ENCODE measurements at regions not wholly inside any gene's neighbourhood (a gene's known extent, or its start where the extent isn't known, plus 50 kb on each side); places are given as distances from the start of the nearest gene placed in this dataset.

- Histone ChIP-seq H3K9me1 (ENCODE audit: control insufficient read depth, extremely low read depth, insufficient read depth, low read length) (no peaks in the 10 kb centered on the region), H3K79me2 (ENCODE audit: control insufficient read depth, insufficient read depth, low read length) (no peaks in the 10 kb centered on the region), H3K27me3 (ENCODE audit: control insufficient read depth, extremely low read depth, insufficient read depth, low read length) (no peaks in the 10 kb centered on the region), H3K27ac (ENCODE audit: control insufficient read depth, insufficient read depth, low read length) (no peak overlapping the region), H3K4me2 (ENCODE audit: control insufficient read depth, extremely low read depth, insufficient read depth, low read depth, low read length) (no peak overlapping the region), H3K4me3 (ENCODE audit: control insufficient read depth in 2 of 3, extremely low read depth in 1 of 3, insufficient read depth in 2 of 3, low read depth in 1 of 3, low read length in 3 of 3) (no peak overlapping the region), H3K4me1 (ENCODE audit: control insufficient read depth, extremely low read depth, insufficient read depth, low read length) (peaks cover 10% of the 10 kb centered on the region), H3K36me3 (ENCODE audit: control insufficient read depth in 2 of 2, extremely low read depth in 1 of 2, insufficient read depth in 2 of 2, low read length in 2 of 2) (no peaks in the 10 kb centered on the region), H3K9me3 (ENCODE audit: control insufficient read depth, low read depth, low read length) (peaks cover 6% of the 10 kb centered on the region), H2AFZ (ENCODE audit: control insufficient read depth, low read length) (no peak overlapping the region), H4K20me1 (ENCODE audit: control insufficient read depth, extremely low read depth, insufficient read depth, low read length) (no peaks in the 10 kb centered on the region), H3K9ac (ENCODE audit: control insufficient read depth, extremely low read depth, insufficient read depth, low read length) (no peak overlapping the region)
- DNase-seq (ENCODE audit: low read depth, low spot score) (no peak), FAIRE-seq (no peak)
- TF ChIP-seq EZH2 (IDR thresholded peaks at IDR 0.05; ENCODE audit: low read length) (no peak), CTCF (optimal IDR thresholded peaks at IDR 0.05 in 1 of 3, IDR thresholded peaks at IDR 0.05 in 1 of 3, conservative IDR thresholded peaks at IDR 0.05 in 1 of 3; ENCODE audit: extremely low read depth in 1 of 3, insufficient read depth in 2 of 3, low read length in 3 of 3) (no peak)
- dilution Hi-C loops (cut with MboI; ENCODE audit: extremely low pct_ligation_motif_present, low sequenced_read_pairs): no loop called here
Observed at GRCh38 chr21:28731700-28732321, 260.9 kb downstream of the LTN1 start.

- no peak for DNase-seq (ENCODE audit: low read depth, low spot score)
- no peaks in the 10 kb centered on the region for H4K20me1 ChIP-seq (ENCODE audit: control insufficient read depth, extremely low read depth, insufficient read depth, low read length)
- H2AFZ ChIP-seq (ENCODE audit: control insufficient read depth, low read length): no peak overlapping the region
- H3K27me3 ChIP-seq (ENCODE audit: control insufficient read depth, extremely low read depth, insufficient read depth, low read length): no peaks in the 10 kb centered on the region
- no peak overlapping the region for H3K27ac ChIP-seq (ENCODE audit: control insufficient read depth, insufficient read depth, low read length)
- no peak overlapping the region for H3K4me2 ChIP-seq (ENCODE audit: control insufficient read depth, extremely low read depth, insufficient read depth, low read depth, low read length)
- no peak overlapping the region for H3K9ac ChIP-seq (ENCODE audit: control insufficient read depth, extremely low read depth, insufficient read depth, low read length)
- no peaks in the 10 kb centered on the region for H3K36me3 ChIP-seq (ENCODE audit: control insufficient read depth in 2 of 2, extremely low read depth in 1 of 2, insufficient read depth in 2 of 2, low read length in 2 of 2)
- H3K4me3 ChIP-seq (ENCODE audit: control insufficient read depth in 2 of 3, extremely low read depth in 1 of 3, insufficient read depth in 2 of 3, low read depth in 1 of 3, low read length in 3 of 3): no peak overlapping the region
- no peaks in the 10 kb centered on the region for H3K9me1 ChIP-seq (ENCODE audit: control insufficient read depth, extremely low read depth, insufficient read depth, low read length)
- no peaks in the 10 kb centered on the region for H3K79me2 ChIP-seq (ENCODE audit: control insufficient read depth, insufficient read depth, low read length)
- H3K9me3 ChIP-seq (ENCODE audit: control insufficient read depth, low read depth, low read length): peaks cover 6% of the 10 kb centered on the region
- no peak for TF ChIP-seq CTCF (optimal IDR thresholded peaks at IDR 0.05 in 1 of 3, IDR thresholded peaks at IDR 0.05 in 1 of 3, conservative IDR thresholded peaks at IDR 0.05 in 1 of 3; ENCODE audit: extremely low read depth in 1 of 3, insufficient read depth in 2 of 3, low read length in 3 of 3)
- no peak for TF ChIP-seq EZH2 (IDR thresholded peaks at IDR 0.05; ENCODE audit: low read length)
- H3K4me1 ChIP-seq (ENCODE audit: control insufficient read depth, extremely low read depth, insufficient read depth, low read length): peaks cover 12% of the 10 kb centered on the region
- dilution Hi-C loops (cut with MboI; ENCODE audit: extremely low pct_ligation_motif_present, low sequenced_read_pairs): no loop called here
- FAIRE-seq: no peak
Observed at GRCh38 chr21:28729887-28730286, 262.8 kb downstream of the LTN1 start.
